ENCODE measurements at regions not wholly inside any gene's neighbourhood (a gene's known extent, or its start where the extent isn't known, plus 50 kb on each side); places are given as distances from the start of the nearest gene placed in this dataset.

DNA sequence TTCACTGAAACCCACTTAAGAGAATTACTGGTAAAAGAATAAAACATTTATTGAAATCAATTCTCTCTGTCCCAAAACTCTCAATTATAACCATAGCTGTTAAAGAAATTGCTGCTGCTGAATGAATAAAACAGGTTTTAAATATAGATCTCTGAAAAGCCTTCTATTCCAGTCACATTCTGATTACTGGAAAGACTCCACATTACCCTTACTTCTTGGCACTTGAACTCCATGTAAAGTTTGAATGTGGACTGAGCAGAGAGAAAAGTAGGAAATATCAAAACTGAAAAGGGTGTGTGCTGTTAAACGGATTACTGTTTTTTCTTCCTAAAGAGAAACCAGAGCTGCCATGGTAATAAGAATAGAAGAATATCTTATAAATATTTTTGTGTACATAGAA, 655.3 kb upstream of the SETBP1 start:
- DNase-seq = no peak

DNA sequence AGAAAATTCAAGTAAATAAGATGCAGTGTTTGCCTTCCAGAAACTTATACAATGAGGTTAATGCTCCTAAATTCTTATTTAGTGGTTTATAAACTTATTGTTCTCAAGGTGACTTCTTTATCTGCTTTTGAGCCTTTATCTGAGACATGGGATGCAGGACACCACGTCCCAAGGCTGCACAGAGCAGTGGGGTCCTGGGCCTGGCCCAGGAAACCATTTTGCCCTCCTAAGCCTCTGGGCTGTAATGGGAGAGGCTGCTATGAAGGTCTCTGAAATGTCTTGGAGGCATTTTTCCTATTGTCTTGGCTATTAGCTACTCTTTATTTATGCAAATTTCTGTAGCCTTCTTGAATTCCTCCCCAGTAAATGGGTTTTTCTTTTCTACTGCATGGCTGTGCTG, 652.6 kb upstream of the SETBP1 start:
- DNase-seq = no peak

DNA sequence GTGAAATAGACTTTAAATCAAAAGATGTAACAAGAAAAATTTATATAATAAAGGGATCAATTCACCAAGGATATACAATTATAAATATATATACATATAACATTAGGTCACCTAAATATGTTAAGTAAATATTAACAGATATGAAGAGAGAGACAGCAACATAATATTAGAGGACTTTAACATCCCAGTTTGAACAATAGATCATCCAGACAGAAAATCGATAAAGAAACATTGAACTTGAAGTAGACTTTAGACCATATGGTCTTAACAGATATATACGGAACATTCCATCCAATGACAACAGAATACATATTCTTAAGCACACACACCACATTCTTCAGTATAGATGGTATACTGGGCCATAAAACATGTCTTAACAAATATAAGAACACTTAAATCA, 649.6 kb upstream of the SETBP1 start:
- no peak for DNase-seq

DNA sequence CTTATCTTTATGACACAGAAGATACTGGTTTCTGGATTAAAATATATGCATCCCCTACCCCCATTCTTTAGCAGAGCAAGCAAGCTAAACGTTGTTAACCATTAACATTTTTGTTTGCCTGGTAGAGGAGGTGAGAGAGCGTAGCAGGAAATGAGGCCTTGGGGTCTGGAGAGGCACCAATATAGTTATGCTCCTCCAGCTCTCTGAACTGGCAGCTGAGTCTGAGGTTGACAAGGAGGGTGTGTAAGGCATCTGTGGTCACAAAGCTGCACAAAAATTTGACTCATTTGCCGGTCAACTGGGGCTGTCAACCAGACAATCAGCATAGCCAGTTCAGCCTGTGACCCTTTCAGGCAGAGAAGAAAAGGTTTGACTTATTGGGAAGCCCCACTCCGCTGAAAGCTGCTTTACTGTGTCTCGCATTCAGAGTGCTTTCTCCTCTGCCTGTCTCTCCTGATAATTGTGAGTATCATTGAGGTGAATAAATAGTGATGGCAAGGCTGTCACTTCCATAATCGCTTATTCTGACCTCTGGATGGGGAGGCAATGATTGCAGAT, 647.5 kb upstream of the SETBP1 start:
- DNase-seq = no peak

DNA sequence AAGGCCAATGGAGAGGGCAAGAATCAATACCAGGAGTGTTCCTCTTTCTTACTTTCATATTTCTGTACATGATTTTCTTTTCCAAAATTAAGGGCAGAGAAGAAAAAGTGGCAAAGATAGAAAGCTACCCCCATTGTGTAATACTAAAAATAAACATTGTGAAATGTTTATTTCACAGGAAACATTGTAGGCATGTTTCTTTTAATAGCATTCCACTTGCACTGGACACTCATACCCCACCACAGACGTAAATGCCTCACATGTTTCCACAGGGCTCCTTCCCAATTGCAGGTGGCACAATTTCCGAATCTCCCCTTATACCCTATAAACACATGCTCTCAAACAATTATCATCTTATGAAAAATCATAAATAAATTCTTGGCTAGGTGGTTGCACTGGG, 645.1 kb upstream of the SETBP1 start:
- DNase-seq = no peak

DNA sequence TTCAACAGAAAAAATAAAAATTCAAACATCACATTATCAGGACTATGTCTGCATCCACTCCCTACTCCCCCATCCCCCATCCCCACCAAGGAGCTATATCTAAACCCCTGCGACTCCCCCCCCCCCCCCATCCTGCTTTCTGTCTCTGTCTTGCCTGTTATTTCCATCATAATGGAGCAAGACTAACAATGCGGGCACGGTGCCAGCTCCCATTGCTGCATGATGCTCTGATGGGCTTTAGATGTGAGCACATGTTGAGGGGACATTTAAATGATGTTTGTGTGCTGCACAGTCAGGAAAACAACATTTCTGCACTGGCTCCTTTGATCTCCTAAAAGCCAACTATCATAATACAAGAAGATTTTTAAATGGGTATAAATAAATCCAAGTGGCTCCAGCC, 644.2 kb upstream of the SETBP1 start:
- DNase-seq = no peak

DNA sequence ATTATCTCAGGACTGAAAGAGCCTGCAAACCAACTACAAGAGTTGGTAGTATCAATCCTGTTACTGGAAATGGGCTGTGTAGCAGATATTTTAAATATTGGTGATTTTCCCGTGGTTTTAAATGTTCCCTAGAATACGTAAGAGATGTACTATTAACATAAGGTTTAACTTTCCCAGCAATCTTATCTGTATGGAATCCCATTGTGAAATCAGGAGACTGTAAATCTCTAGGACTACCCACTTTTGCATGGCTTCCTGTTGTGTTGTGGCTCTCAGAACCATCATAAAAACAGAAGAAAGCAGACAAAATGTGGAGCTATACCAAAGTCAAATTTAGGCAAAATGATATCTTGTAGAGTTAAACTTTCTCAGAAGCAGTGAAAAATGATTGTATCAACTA, 641.5 kb upstream of the SETBP1 start:
- no peak for DNase-seq

DNA sequence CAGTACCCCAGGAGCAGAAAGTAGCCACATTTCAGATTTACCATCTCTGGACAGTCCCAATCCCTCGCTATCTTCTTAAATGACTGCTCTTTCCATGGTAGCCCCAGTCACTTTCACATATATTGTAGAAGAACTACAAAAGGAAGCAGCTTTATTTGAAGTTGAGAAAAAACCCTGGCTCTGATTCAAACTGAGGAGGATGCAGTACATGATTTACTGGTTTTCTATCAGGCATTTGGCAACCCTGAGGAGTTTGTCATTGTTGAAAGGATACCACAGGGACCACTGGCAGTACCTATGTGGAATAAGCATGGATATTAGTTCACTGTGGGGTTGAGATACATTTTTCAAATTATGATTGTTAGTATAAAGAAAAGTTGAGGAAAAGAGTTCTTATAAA, 640.9 kb upstream of the SETBP1 start:
- DNase-seq = no peak

DNA sequence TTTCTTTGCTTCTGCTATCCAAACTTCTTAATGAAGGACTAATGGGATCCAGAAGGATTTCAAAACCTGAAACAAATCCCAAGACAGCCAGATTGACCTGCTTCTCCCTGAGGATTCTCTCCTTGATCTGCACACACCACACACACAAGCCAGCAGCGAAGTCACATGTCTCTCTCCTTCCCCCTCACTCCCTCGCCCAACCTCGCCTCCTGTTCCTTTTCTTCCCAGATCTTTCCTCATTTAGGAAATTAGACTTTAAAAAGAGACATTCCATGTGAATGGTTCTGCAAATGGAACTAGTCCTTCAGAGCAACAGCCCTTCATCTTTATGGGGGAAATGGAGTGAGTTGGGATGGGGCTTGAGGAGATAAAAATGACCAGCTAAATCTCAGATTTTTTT, 639.1 kb upstream of the SETBP1 start:
- no peak for DNase-seq

DNA sequence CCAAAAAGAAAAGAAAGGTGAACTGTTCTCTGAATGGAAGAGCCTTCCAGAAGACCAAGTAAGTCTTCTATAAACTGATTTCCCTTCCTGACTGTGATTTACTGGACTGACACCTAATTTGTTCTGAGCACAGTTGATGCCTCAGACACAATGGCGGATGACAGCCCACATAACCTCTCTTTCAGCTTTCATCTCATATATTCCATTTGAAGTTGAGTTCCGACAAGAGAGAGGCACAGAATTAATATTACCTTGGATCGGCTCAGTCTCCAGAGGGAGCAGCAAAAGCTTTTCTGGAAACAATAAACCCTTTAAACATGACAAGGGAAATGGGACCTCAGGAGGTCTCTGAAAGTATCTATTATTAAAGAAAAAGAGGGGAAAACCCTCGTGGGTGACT, 638.7 kb upstream of the SETBP1 start:
- no peak for DNase-seq

DNA sequence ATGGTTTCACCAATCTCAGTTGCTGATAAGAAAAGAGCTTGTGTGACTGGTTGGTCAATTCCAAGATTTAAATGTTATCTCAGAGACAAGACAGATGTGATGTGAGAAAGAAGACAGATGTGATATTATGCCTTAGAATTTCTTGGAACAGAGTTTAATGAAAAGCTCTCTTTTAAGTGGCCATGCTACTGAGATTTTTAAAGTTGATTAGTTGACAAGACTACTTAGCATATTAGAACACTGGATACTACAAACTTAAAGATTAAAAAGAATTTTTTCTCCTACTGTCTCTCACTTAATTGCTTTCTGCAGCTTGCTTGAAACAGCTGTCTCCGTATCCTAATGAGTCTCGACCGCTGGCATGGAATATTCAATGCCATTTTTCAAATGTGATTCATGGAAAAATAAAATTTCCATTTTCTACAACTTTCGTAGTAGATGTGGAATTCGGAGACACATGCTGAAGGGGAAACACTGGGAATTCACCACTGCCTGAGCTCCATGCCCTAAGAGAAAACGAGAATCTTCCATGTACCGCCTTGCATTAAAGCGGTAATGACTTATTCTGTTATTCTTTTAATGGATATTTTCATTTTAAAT, 634.2 kb upstream of the SETBP1 start:
- DNase-seq = no peak

DNA sequence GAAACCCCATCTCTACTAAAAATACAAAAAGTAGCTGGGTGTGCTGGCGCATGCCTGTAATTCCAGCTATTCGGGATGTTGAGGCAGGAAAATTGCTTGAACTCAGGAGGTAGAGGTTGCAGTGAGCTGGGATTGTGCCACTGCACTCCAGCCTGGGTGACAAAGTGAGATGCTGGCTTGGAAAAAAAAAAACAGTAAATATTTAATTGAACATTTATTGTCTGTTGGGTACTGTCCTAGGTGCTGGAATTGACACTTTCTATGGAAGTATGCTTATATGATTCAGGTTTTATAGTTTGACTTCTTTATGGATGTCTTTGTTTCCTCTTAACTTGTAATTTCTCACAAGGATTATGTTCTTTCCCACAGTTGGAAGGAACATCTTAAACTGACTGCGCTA, 633.1 kb upstream of the SETBP1 start:
- DNase-seq = no peak

DNA sequence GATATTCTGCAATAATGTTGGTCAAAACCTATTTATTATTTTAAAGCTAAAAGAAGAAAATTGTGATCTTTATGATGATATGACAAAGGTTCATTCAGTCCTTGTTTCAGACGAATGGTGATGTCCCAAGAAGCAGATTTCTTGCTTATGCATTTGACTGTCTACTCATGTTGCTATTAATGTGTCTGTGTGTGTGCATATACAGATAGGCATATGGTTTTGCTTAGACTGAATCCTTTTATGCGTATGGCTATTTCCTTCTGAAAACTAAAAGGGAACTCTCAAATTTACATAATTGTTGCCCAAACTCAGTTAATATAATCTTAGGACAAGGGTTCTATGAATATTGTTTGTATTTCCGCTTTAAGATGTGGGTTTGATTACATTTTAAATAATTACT, 632.3 kb upstream of the SETBP1 start:
- DNase-seq = no peak

DNA sequence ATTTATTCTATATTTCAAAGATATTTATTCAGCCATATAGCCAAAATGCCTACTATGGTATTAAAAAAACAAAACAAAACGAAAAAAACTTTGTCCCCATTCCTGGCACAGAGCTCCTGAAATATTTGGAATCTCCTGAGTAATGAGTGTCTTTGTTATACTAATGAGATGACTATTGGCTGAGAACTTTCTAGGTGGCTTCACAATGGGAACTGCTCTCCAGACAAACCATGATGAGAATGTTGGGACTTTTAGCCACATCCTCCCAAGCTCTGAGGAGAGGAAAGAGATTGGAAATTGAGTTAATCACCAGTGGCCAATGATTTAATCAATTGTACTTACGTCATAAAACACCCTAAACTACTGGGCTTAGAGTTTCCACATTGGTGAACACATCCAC, 631.8 kb upstream of the SETBP1 start:
- DNase-seq = no peak

DNA sequence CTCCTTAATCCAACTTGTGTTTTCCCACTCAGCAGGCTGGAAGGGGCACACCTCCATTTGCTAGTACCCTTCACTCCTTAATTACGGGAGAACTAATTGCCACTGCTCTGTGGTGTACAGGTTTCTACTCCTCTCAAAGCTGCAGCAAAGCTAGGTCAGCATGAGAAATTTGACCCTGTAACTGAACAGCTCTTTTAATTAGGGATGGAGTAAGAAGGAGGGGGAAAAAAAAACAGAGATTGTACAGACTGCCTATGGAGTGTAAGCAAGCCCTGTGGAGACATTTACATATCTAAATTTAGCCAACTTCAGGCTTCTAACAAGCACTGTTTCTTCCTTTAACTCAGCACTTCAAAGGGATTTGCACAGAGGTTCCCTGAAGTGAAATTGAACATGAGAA, 629.7 kb upstream of the SETBP1 start:
- no peak for DNase-seq

DNA sequence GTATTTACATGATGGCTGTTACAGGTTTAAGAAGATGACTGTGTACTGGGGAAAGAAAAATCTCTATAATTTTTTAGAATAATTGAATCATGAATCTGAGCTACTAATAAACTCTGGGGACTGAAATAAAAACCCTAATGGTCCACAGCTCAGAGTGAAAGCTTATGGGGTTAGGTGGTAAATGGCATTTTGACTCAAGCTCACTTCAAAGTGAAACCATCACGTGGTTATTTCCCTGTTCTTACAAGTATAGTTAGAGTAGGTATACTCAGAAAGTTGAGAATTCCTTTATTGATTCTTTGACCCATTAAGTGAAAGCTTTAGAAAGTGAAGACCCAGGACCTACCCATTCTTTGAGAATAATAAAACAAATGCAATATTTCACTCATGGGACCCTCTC, 626.2 kb upstream of the SETBP1 start:
- no peak for DNase-seq

DNA sequence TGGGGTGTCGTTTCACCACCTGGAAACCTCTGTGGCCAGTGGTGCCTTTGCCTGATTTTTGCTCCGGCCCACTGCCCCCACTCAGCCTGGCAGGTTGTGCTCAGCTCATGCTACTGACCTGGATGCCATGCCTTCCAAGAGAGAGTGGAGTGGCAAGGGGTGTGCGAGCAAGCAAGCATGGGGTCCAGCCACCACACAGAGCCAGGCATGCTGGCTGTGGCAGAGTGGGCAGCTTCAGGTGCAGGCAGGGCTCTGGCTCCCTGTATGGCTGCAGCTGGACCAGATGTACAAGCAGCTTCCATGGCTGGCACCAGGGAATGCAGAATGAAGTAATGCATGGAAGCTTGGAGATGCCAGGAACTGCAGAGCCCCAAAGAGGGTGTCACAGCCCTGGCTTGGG, 620.5 kb upstream of the SETBP1 start:
- no peak for DNase-seq

DNA sequence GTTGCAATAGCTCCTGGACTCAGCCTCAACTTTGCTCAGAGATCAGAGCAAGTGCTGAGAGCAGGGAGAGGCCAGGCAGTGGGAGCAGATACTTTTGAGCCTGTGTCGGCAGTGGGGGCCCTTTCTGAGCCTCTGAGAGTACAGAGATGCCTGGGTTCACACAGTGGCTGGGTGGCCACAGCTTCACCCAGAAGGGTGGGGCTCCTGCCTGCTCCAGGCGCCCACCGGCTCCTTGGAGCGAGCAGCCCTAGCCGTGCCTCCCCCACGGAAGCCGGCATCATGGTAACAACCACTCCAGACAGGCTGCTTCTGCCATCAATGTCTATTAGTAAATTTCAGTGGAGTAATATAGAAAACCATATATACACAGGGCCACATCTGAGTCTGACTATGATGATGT, 619.2 kb upstream of the SETBP1 start:
- no peak for DNase-seq

DNA sequence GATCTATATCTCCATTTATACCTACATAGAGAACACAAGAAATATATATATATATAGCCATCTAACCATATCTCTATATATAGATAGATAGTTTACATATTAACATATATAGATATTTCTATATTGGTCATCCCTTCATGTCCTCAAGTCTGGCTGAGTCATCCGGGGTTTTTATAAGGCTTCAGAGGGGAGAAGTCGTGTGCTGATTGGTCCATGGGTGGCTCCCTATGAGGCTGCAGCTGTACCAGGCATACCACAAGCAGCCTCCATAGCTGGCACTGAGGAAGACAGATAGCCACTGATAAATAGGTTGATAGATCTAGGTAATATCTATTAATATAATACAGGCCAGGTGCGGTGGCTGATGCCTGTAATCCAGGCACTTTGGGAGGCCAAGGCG, 618.3 kb upstream of the SETBP1 start:
- no peak for DNase-seq

DNA sequence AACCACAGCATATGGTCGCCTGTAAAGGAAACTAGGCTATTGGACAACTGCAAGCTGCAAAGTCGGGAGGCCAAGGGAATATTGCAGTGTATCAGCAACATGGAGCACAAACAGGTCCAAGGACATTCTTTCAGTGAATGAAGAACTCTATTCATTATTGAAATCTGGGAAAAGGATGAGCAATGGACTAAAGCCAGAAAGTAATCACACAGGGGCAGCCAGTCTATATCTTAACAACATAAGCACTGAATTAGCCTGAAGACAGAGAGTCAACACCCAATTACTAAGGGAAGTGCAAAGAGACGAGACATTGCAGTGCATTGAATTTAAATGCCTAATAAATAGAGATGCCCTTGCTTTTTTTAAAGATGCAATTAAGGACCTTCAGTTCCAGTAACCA, 615.5 kb upstream of the SETBP1 start:
- DNase-seq = no peak

DNA sequence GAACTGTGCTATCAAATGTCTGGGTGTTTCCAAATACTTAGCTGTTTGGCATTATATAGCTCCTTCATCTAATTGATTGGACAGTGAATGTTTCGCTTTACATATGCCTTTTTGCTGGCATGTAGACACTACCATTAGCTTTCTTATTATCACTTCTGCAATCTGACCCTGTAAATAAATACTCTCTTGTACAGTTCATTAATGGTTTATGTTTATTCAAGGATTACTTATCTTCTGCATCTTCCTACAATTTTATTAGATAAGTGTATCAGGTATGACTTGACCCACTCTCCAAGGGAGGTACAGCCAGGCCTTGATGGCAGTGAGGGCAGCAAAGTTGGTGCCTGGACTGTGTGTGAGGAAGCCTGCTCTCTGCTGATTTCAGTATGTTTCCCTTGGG, 614.1 kb upstream of the SETBP1 start:
- DNase-seq = no peak

DNA sequence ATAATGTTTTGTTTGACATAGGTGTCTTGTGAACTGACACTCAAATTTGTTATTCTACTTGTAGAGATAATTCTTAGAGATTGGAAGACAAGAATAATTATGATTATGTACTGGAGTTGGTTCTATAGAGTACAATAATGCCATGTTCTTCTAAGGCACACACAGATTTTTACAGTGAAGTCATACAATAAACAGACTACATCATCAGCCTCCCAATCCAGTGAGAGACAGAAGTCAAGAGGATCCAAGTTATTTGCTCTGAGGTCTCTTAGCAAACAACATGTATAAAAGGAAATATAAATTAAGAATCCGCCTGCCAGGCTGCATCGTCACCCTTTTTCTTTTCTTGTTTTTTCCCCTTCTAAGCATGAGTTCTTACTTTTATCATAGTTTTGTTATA, 613.5 kb upstream of the SETBP1 start:
- no peak for DNase-seq

DNA sequence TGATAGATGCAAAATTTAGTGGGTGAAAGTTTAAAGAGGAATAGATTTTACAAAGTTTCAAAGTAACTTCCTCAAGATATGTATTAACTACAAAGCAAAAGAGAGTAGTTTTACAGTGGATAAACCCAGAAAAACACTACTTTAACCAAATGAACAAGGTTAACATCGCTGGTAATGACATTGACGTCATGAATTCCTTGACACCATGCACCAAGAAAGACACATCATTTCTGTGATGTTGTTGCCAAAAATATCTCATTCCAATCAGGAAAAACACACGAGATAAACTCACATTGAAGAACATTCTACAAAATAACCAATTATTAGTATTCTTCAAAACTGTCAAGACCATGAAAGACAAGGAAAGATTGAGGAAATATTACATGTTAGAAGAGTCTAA, 605.6 kb upstream of the SETBP1 start:
- no peak for DNase-seq

DNA sequence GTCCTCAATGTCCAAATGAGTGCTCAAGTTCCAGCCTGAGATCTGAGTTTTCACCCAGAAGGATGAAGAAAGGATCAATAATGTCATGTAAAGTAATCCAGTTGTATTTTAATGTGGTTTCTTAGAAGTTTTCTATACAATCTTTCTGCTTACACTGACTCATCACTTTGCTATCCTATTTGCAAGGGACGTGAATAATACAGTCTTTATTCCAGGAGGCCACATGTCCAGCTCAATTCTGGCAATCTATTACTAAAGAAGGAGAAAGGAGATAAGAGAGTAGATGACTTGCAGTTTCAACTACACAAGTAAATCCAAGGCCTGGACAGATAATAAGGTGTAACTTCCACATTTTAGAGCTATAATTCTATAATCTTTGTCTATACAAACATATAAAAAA, 601.1 kb upstream of the SETBP1 start:
- no peak for DNase-seq

DNA sequence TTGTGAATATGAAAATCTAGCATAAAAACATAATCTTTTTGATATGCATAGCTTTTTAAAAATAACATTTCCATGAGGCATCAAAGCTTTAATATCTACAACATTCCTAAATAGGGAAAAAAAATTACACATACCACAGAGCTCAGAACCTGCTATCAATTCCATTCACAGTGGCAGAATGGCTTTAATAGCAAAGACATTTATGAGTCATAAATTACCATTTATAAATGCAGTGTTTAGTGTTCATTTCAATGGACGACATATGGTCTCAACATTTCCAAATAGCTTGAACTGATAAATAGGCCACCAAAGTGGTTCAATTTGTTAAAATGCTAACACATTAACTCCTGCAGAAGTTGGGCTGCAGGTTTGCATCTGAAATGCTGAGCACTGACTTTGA, 600.6 kb upstream of the SETBP1 start:
- no peak for DNase-seq

DNA sequence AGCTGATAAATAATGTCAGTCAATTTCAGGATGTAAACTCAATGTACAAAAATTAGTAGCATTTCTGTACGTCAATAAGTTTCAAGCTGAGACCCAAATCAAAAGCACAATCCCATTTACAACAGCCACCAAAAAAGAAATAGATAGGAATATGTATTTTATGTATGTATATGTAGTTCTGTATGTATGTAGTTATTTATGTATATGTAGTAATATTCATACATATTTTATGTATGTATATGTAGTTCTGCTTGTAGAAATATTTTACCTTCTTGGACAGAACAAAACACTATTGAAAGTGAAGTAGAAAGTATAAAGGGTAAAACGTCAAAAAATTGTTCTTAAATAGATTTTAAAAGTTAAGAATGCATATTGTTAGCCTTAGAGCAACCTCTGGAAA, 591.0 kb upstream of the SETBP1 start:
- no peak for DNase-seq
